HEK293 (cell line): ENCODE measurements at regions not wholly inside any gene's neighbourhood (a gene's known extent, or its start where the extent isn't known, plus 50 kb on each side); places are given as distances from the start of the nearest gene placed in this dataset.

Source experiments
- CTCF ChIA-PET: fragments of 350-600 bp; formaldehyde crosslinking; extraction: SDS; loops from one replicate; lab custom pipeline; 2021; ENCODE audit warnings: antibody characterized with exemption; lab: Yijun Ruan, JAX
- POLR2A ChIA-PET: fragments of 300-600 bp; formaldehyde crosslinking; extraction: SDS; loops from one replicate; lab custom pipeline; 2020; ENCODE audit warnings: antibody characterized with exemption, inconsistent platforms; lab: Yijun Ruan, JAX
- H3K27ac ChIP-seq: fragments of 200-500 bp; sonication (Bioruptor generic); 2 replicates; pipeline ENCODE4 v1.5.1; 2014; ENCODE audit warnings: low read depth, low read length, control low read depth, inconsistent platforms; ENCODE audit errors: extremely low read depth
- H3K36me3 ChIP-seq, 2 experiments: fragments of 200-500 bp in 1 of 2; sonication (Bioruptor generic) in 1 of 2; 1 replicate in 1 of 2; 2 replicates in 1 of 2; pipeline ENCODE4 v1.5.1; 2014 to 2017; ENCODE audit warnings: inconsistent platforms in 2 of 2, low read length in 2 of 2; ENCODE audit not compliant: control insufficient read depth in 2 of 2, insufficient read depth in 1 of 2
- H3K4me1 ChIP-seq: fragments of 200-500 bp; sonication (Bioruptor generic); 2 replicates; pipeline ENCODE4 v1.5.1; 2014; ENCODE audit warnings: mild to moderate bottlenecking, low read length, inconsistent platforms; ENCODE audit not compliant: control insufficient read depth, insufficient read depth
- H3K4me3 ChIP-seq: 2 replicates; pipeline ENCODE4 v1.5.1; 2011; ENCODE audit warnings: low read depth, mild to moderate bottlenecking, control low read depth, low read length, moderate library complexity
- H3K9me3 ChIP-seq: fragments of 200-500 bp; sonication (Bioruptor generic); 2 replicates; pipeline ENCODE4 v1.5.1; 2014; ENCODE audit warnings: low read depth, low read length, inconsistent platforms; ENCODE audit not compliant: control insufficient read depth, insufficient read depth
- BCL11A ChIP-seq: fragments of 450-650 bp; formaldehyde crosslinking; IDR thresholded peaks from 2 replicates; pipeline ENCODE4 v1.5.1; 2016; ENCODE audit warnings: low read depth, missing biosample characterization, missing genetic modification characterization
- EGR2 ChIP-seq: fragments of 450-650 bp; formaldehyde crosslinking; IDR thresholded peaks from 2 replicates; pipeline ENCODE4 v1.5.1; 2016; ENCODE audit warnings: low read depth, missing biosample characterization, missing genetic modification characterization
- GLI2 ChIP-seq: fragments of 450-650 bp; formaldehyde crosslinking; IDR thresholded peaks from 2 replicates; pipeline ENCODE4; 2017; ENCODE audit warnings: missing biosample characterization, missing genetic modification characterization, low read depth, borderline replicate concordance
- HOXA7 ChIP-seq: sonication (generic); formaldehyde crosslinking; IDR thresholded peaks from 2 replicates; pipeline ENCODE4 v1.8.1; 2022; ENCODE audit warnings: missing genetic modification reagents, borderline replicate concordance
- KLF7 ChIP-seq: fragments of 450-650 bp; formaldehyde crosslinking; IDR thresholded peaks from 2 replicates; pipeline ENCODE4 v1.5.1; 2016; ENCODE audit warnings: missing biosample characterization, missing genetic modification characterization, borderline replicate concordance
- KLF8 ChIP-seq: fragments of 450-650 bp; formaldehyde crosslinking; IDR thresholded peaks from 2 replicates; pipeline ENCODE4 v1.5.1; 2016; ENCODE audit warnings: missing biosample characterization, missing genetic modification characterization
- PRDM1 ChIP-seq: fragments of 450-650 bp; formaldehyde crosslinking; IDR thresholded peaks from 2 replicates; pipeline ENCODE4; 2016; ENCODE audit warnings: missing biosample characterization, missing genetic modification characterization
- YY1 ChIP-seq: fragments of 450-650 bp; formaldehyde crosslinking; IDR thresholded peaks from 2 replicates; pipeline ENCODE4 v1.5.1; 2018; ENCODE audit warnings: missing biosample characterization, missing genetic modification characterization
- ZBTB21 ChIP-seq: fragments of 450-650 bp; formaldehyde crosslinking; IDR thresholded peaks from 2 replicates; pipeline ENCODE4 v1.5.1; 2017; ENCODE audit warnings: missing biosample characterization, missing genetic modification characterization
- ZNF114 ChIP-seq: fragments of 450-650 bp; formaldehyde crosslinking; IDR thresholded peaks from 2 replicates; pipeline ENCODE4 v1.5.0; 2017; ENCODE audit warnings: missing biosample characterization, missing genetic modification characterization
- ZNF16 ChIP-seq: fragments of 450-650 bp; formaldehyde crosslinking; IDR thresholded peaks from 2 replicates; pipeline ENCODE4 v1.5.1; 2016; ENCODE audit warnings: low read depth, missing biosample characterization, missing genetic modification characterization
- ZNF19 ChIP-seq: fragments of 450-650 bp; formaldehyde crosslinking; IDR thresholded peaks from 2 replicates; pipeline ENCODE4; 2016; ENCODE audit warnings: missing biosample characterization, missing genetic modification characterization, low read depth
- ZNF214 ChIP-seq: fragments of 450-650 bp; formaldehyde crosslinking; IDR thresholded peaks from 2 replicates; pipeline ENCODE4 v1.5.1; 2017; ENCODE audit warnings: missing biosample characterization, mild to moderate bottlenecking, missing genetic modification characterization, borderline replicate concordance
- ZNF24 ChIP-seq: fragments of 450-650 bp; formaldehyde crosslinking; IDR thresholded peaks from 2 replicates; pipeline ENCODE4 v1.5.1; 2016; ENCODE audit warnings: missing biosample characterization, missing genetic modification characterization
- ZNF292 ChIP-seq: fragments of 450-650 bp; formaldehyde crosslinking; IDR thresholded peaks from 2 replicates; pipeline ENCODE4 v1.5.1; 2016; ENCODE audit warnings: low read depth, missing biosample characterization, missing genetic modification characterization, borderline replicate concordance
- ZNF433 ChIP-seq: fragments of 450-650 bp; formaldehyde crosslinking; IDR thresholded peaks from 2 replicates; pipeline ENCODE4 v1.5.1; 2016; ENCODE audit warnings: missing biosample characterization, missing genetic modification characterization, low read depth
- ZNF48 ChIP-seq: fragments of 450-650 bp; formaldehyde crosslinking; IDR thresholded peaks from 2 replicates; pipeline ENCODE4 v1.5.1; 2016; ENCODE audit warnings: missing biosample characterization, missing genetic modification characterization
- ZNF530 ChIP-seq: fragments of 450-650 bp; formaldehyde crosslinking; IDR thresholded peaks from 2 replicates; pipeline ENCODE4 v1.5.1; 2016; ENCODE audit warnings: low read depth, missing biosample characterization, missing genetic modification characterization
- ZNF558 ChIP-seq: fragments of 450-650 bp; formaldehyde crosslinking; IDR thresholded peaks from 2 replicates; pipeline ENCODE4 v1.5.1; 2016; ENCODE audit warnings: missing biosample characterization, missing genetic modification characterization
- ZNF658 ChIP-seq: fragments of 450-650 bp; formaldehyde crosslinking; IDR thresholded peaks from 2 replicates; pipeline ENCODE4; 2016; ENCODE audit warnings: missing biosample characterization, missing genetic modification characterization
- ZNF677 ChIP-seq: fragments of 450-650 bp; IDR thresholded peaks from 2 replicates; pipeline ENCODE4 v1.5.0; 2018; ENCODE audit warnings: missing biosample characterization, mild to moderate bottlenecking, missing genetic modification characterization, moderate library complexity
- ZNF791 ChIP-seq: fragments of 450-650 bp; formaldehyde crosslinking; IDR thresholded peaks from 2 replicates; pipeline ENCODE4 v1.5.1; 2016; ENCODE audit warnings: missing biosample characterization, missing genetic modification characterization
- ZNF843 ChIP-seq: fragments of 450-650 bp; formaldehyde crosslinking; IDR thresholded peaks from 2 replicates; pipeline ENCODE4 v1.5.1; 2016; ENCODE audit warnings: missing biosample characterization, missing genetic modification characterization
- TF ChIP-seq, protein P1 (sequence below): fragments of 450-650 bp; formaldehyde crosslinking; IDR thresholded peaks from 2 replicates; pipeline ENCODE4 v1.5.1; 2016; ENCODE audit warnings: missing biosample characterization, missing genetic modification characterization
- TF ChIP-seq, protein P2 (sequence below): fragments of 450-650 bp; formaldehyde crosslinking; IDR thresholded peaks from 2 replicates; pipeline ENCODE4 v1.5.1; 2016; ENCODE audit warnings: missing biosample characterization, missing genetic modification characterization
- TF ChIP-seq, protein P3 (sequence below): fragments of 450-650 bp; formaldehyde crosslinking; IDR thresholded peaks from 2 replicates; pipeline ENCODE4 v1.5.1; 2016; ENCODE audit warnings: missing biosample characterization, missing genetic modification characterization
- TF ChIP-seq, protein P4 (sequence below): fragments of 450-650 bp; formaldehyde crosslinking; IDR thresholded peaks from 2 replicates; pipeline ENCODE4 v1.5.0; 2017; ENCODE audit warnings: missing biosample characterization, missing genetic modification characterization, borderline replicate concordance

DNA sequence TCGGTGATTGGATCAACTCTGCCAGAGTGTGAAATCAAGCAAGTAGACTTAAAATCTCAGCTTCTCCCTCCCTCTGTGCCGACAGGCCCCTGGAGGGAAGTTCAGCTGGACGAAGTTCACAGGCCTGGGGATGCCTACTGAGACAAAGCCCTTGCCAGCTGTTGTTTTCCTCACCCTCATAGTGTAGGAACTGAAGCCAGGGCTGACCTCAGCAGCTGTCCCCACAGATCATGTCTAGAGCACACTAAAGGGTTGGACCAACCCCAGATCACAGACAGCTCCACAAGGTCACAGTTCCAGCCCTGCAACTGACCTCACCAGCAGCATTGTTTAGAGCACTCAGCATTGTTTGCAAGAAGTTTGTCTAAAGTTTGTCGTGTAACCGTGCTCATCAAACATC is 261.9 kb upstream of the ECI2 start:
- no peak overlapping the region for H3K4me3 ChIP-seq
- ChIA-PET CTCF (no interaction called here), POLR2A (no interaction called here)
- no peaks in the 10 kb centered on the region for H3K36me3 ChIP-seq
- H3K27ac ChIP-seq = no peak overlapping the region
- no peak for TF ChIP-seq ZNF114 (tag by site-specific recombination)
- no peak for TF ChIP-seq ZNF558 (tag by site-specific recombination)
- TF ChIP-seq ZNF677 (tag by site-specific recombination) = no peak
- TF ChIP-seq ZNF48 (tag by site-specific recombination) = no peak
- TF ChIP-seq ZNF16 = no peak
- no peak for TF ChIP-seq BCL11A (tag by site-specific recombination)
- TF ChIP-seq GLI2 = no peak
- no peak for TF ChIP-seq HOXA7 (CRISPR knock-in tag)
- TF ChIP-seq, protein P1, sequence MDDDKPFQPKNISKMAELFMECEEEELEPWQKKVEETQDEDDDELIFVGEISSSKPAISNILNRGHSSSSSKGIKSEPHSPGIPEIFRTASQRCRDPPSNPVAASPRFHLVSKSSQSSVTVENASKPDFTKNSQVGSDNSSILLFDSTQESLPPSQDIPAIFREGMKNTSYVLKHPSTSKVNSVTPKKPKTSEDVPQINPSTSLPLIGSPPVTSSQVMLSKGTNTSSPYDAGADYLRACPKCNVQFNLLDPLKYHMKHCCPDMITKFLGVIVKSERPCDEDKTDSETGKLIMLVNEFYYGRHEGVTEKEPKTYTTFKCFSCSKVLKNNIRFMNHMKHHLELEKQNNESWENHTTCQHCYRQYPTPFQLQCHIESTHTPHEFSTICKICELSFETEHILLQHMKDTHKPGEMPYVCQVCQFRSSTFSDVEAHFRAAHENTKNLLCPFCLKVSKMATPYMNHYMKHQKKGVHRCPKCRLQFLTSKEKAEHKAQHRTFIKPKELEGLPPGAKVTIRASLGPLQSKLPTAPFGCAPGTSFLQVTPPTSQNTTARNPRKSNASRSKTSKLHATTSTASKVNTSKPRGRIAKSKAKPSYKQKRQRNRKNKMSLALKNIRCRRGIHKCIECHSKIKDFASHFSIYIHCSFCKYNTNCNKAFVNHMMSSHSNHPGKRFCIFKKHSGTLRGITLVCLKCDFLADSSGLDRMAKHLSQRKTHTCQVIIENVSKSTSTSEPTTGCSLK (tag by site-specific recombination) = no peak
- no peak for TF ChIP-seq PRDM1
- no peak for TF ChIP-seq ZNF292 (tag by site-specific recombination)
- TF ChIP-seq ZNF658 = no peak
- H3K4me1 ChIP-seq = no peaks in the 10 kb centered on the region
- no peaks in the 10 kb centered on the region for H3K9me3 ChIP-seq

DNA sequence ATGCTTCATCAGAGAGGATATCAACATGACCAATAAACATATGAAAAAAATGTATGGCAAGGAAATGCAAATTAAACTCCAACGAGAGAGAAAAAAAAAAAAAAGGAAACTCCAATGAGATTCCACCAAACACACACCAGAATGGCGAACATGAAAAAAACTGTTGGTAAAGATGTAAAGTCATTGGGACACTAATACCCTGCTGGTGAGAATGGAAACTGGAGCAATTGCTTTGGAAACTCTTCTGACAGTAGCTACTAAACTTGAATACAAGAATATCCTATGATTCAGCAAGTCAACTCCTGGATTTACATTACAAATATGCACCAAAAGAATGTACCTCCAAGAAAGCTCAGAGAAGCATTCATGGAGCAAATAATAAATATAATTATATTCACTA is 260.7 kb upstream of the ECI2 start:
- Histone ChIP-seq H3K4me1 (no peaks in the 10 kb centered on the region), H3K4me3 (no peak overlapping the region), H3K27ac (no peak overlapping the region)
- CTCF ChIA-PET = interaction anchor here (0.7 to 1.3 kb wide), 2 partner anchors 11 to 417 kb away, joined by 4 read pairs; no protein-coding TSS in a partner anchor
- TF ChIP-seq KLF7 (tag by site-specific recombination) (no peak), ZNF24 (tag by site-specific recombination) (no peak), ZNF433 (tag by site-specific recombination) (no peak)
- TF ChIP-seq, all 188 proteins: peak for 0
- no peaks in the 10 kb centered on the region for H3K9me3 ChIP-seq
- H3K36me3 ChIP-seq = no peaks in the 10 kb centered on the region
- POLR2A ChIA-PET = no interaction called here

DNA sequence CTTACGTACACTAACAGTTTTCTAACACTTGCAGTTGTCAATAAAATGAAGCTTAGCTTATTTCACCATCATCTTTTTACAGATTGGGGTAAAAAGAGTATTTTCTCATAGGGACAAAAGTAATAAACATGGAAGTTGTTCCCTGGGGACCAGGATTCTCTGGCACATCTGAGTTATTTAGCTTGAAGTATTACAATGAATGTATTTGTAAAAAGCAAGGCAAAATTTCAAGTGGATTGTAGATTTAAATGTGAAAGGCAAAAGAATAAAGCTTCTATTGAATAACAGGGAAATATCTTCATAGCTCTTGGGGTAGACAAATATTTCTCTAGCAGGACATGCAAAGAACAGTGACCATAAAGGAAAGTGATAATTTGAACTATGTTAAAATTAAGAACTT is 260.0 kb upstream of the ECI2 start:
- Histone ChIP-seq H3K4me3 (no peak overlapping the region), H3K4me1 (no peaks in the 10 kb centered on the region), H3K36me3 (no peaks in the 10 kb centered on the region), H3K9me3 (no peaks in the 10 kb centered on the region), H3K27ac (no peak overlapping the region)
- ChIA-PET POLR2A (no interaction called here), CTCF (interaction anchor here (0.6 to 1.3 kb wide), 4 partner anchors 13 to 429 kb away, joined by 3 to 4 read pairs (median 3); no protein-coding TSS in a partner anchor)
- TF ChIP-seq, protein P2, sequence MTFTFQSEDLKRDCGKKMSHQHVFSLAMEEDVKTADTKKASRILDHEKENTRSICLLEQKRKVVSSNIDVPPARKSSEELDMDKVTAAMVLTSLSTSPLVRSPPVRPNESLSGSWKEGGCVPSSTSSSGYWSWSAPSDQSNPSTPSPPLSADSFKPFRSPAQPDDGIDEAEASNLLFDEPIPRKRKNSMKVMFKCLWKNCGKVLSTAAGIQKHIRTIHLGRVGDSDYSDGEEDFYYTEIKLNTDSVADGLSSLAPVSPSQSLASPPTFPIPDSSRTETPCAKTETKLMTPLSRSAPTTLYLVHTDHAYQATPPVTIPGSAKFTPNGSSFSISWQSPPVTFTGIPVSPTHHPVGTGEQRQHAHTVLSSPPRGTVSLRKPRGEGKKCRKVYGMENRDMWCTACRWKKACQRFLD = no peak
- no peak for TF ChIP-seq ZNF19 (tag by site-specific recombination)
- no peak for TF ChIP-seq ZNF677 (tag by site-specific recombination)
- TF ChIP-seq, protein P3, sequence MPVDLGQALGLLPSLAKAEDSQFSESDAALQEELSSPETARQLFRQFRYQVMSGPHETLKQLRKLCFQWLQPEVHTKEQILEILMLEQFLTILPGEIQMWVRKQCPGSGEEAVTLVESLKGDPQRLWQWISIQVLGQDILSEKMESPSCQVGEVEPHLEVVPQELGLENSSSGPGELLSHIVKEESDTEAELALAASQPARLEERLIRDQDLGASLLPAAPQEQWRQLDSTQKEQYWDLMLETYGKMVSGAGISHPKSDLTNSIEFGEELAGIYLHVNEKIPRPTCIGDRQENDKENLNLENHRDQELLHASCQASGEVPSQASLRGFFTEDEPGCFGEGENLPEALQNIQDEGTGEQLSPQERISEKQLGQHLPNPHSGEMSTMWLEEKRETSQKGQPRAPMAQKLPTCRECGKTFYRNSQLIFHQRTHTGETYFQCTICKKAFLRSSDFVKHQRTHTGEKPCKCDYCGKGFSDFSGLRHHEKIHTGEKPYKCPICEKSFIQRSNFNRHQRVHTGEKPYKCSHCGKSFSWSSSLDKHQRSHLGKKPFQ (tag by site-specific recombination) = no peak
- TF ChIP-seq ZNF214 (tag by site-specific recombination) = no peak
- no peak for TF ChIP-seq ZNF530
- TF ChIP-seq, protein P4, sequence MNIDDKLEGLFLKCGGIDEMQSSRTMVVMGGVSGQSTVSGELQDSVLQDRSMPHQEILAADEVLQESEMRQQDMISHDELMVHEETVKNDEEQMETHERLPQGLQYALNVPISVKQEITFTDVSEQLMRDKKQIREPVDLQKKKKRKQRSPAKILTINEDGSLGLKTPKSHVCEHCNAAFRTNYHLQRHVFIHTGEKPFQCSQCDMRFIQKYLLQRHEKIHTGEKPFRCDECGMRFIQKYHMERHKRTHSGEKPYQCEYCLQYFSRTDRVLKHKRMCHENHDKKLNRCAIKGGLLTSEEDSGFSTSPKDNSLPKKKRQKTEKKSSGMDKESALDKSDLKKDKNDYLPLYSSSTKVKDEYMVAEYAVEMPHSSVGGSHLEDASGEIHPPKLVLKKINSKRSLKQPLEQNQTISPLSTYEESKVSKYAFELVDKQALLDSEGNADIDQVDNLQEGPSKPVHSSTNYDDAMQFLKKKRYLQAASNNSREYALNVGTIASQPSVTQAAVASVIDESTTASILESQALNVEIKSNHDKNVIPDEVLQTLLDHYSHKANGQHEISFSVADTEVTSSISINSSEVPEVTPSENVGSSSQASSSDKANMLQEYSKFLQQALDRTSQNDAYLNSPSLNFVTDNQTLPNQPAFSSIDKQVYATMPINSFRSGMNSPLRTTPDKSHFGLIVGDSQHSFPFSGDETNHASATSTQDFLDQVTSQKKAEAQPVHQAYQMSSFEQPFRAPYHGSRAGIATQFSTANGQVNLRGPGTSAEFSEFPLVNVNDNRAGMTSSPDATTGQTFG (tag by site-specific recombination) = no peak
- no peak for TF ChIP-seq YY1 (tag by site-specific recombination)
- TF ChIP-seq ZNF843 (tag by site-specific recombination) = no peak
- no peak for TF ChIP-seq EGR2 (tag by site-specific recombination)
- no peak for TF ChIP-seq KLF8 (tag by site-specific recombination)
- no peak for TF ChIP-seq ZBTB21 (tag by site-specific recombination)
- no peak for TF ChIP-seq HOXA7 (CRISPR knock-in tag)
- TF ChIP-seq ZNF791 (tag by site-specific recombination) = no peak
- no peak for TF ChIP-seq ZNF658
